Spleen (tissue), 11 donors: ENCODE measurements at regions not wholly inside any gene's neighbourhood (a gene's known extent, or its start where the extent isn't known, plus 50 kb on each side); places are given as distances from the start of the nearest gene placed in this dataset.

ENCODE experiments used
- DNase-seq: peaks from one replicate; pipeline ENCODE4 v3.0.0-alpha.2; 2020
- H3K27ac ChIP-seq, 8 donors: fragments of 200-600 bp; sonication (generic) in 7 of 8; 1 replicate in 4 of 8; 2 replicates in 4 of 8; pipeline versions ENCODE4 v1.5.0 to v1.8.0; 2016 to 2021; ENCODE audit warnings: inconsistent platforms in 4 of 8, mild to moderate bottlenecking in 4 of 8, moderate library complexity in 1 of 8
- H3K27me3 ChIP-seq, 7 donors: fragments of 200-600 bp; sonication (generic) in 6 of 7; replicated peaks in 1 of 7; 1 replicate in 4 of 7; 2 replicates in 3 of 7; pipeline versions ENCODE4 v1.5.0 to v1.8.0; 2016 to 2021; ENCODE audit warnings: inconsistent platforms in 3 of 7, mild to moderate bottlenecking in 1 of 7
- H3K36me3 ChIP-seq, 6 donors: fragments of 200-600 bp; sonication (generic) in 5 of 6; 1 replicate in 4 of 6; 2 replicates in 2 of 6; pipeline versions ENCODE4 v1.5.0 to v1.8.0; 2016 to 2021; ENCODE audit warnings: inconsistent platforms in 2 of 6
- H3K4me1 ChIP-seq, 6 donors: fragments of 200-600 bp; sonication (generic) in 5 of 6; 1 replicate in 3 of 6; 2 replicates in 3 of 6; pipeline versions ENCODE4 v1.5.0 to v1.8.0; 2016 to 2021; ENCODE audit warnings: inconsistent platforms in 3 of 6
- H3K4me3 ChIP-seq, 8 donors: fragments of 200-600 bp; sonication (generic) in 7 of 8; 1 replicate in 4 of 8; 2 replicates in 4 of 8; pipeline versions ENCODE4 v1.5.0 to v1.8.0; 2016 to 2021; ENCODE audit warnings: inconsistent platforms in 4 of 8, mild to moderate bottlenecking in 4 of 8, moderate library complexity in 2 of 8
- H3K9me3 ChIP-seq, 8 donors: fragments of 200-600 bp; sonication (generic) in 7 of 8; 1 replicate in 4 of 8; 2 replicates in 4 of 8; pipeline versions ENCODE4 v1.5.0 to v1.8.0; 2016 to 2021; ENCODE audit warnings: inconsistent platforms in 4 of 8
- POLR2A ChIP-seq, 3 donors: fragments of 450-650 bp; IDR thresholded peaks; one replicate each; pipeline ENCODE4 v1.5.1; 2017; ENCODE audit warnings: antibody characterized with exemption in 3 of 3, mild to moderate bottlenecking in 1 of 3
- POLR2AphosphoS5 ChIP-seq, 3 donors: sonication (generic); formaldehyde crosslinking; IDR thresholded peaks; one replicate each; pipeline ENCODE4 v1.5.1; 2017; ENCODE audit warnings: antibody characterized with exemption in 3 of 3
- WGBS, 5 donors: extraction: QIAGEN DNeasy Blood & Tissue Kit in 3 of 5; methylation state at CpG; one replicate each; pipeline versions ENCODE4 v1.1.5 to v1.1.7; 2013 to 2018; 5-methylcytosine and 5-hydroxymethylcytosine counted together
- intact Hi-C: fragments of 100-400 bp; cut with DNase I; formaldehyde crosslinking; loops from one replicate; pipeline ENCODE4 v1.15.0; 2023; ENCODE audit warnings: low total_unique reads
- TF ChIP-seq, protein P1 (sequence below), 11 experiments: fragments of 200-600 bp in 7 of 11; fragments of 450-650 bp in 4 of 11; sonication (generic) in 4 of 11; IDR thresholded peaks in 8 of 11; conservative IDR thresholded peaks in 3 of 11; 1 replicate in 7 of 11; 2 replicates in 4 of 11; pipeline versions ENCODE4 v1.4.0 to v1.8.0; 2016 to 2021; ENCODE audit warnings: antibody characterized with exemption in 11 of 11, inconsistent platforms in 4 of 11, mild to moderate bottlenecking in 1 of 11
- donor health status: healthy with polysubstance abuse.
- donor health status: DM: no; HTN: no; CAD: no; lungs with moderate emphysema.
- donor health status: DM: no; HTN: no; CAD: no.
- donor health status: Bipolar disorder and iron deficiency.
- donor health status: healthy.
- donor health status: DM: no; HTN: no; CAD: no.
- donor health status: DM: yes; HTN: yes; CAD: no.

DNA sequence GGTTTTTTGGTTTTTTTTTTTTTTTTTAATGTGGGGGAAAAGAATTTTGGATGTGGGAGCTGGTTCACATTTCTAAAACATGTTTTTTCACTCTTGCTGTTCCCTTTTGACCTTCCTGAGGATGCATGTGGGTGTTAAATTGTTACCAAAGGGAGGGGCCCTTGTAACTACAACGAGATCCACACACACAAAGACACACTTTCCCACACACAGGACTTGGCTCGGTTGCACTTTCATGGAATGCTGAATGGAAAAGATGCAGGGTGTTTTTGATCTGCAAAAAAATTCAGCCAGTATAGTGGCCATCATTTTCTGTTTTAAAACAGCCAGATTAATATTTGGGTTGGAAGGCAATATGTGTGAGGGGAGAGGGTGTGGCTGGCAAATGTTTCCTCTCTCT lies 576.9 kb downstream of the EBF1 start:
- Histone ChIP-seq H3K36me3 (no peaks in the 10 kb centered on the region), H3K27me3 (no peaks in the 10 kb centered on the region), H3K4me3 (no peak overlapping the region), H3K4me1 (no peaks in the 10 kb centered on the region), H3K27ac (no peak overlapping the region), H3K9me3 (no peaks in the 10 kb centered on the region)
- TF ChIP-seq POLR2AphosphoS5 (IDR thresholded peaks at IDR 0.05) (no peak), POLR2A (IDR thresholded peaks at IDR 0.05) (no peak)
- TF ChIP-seq, protein P1, sequence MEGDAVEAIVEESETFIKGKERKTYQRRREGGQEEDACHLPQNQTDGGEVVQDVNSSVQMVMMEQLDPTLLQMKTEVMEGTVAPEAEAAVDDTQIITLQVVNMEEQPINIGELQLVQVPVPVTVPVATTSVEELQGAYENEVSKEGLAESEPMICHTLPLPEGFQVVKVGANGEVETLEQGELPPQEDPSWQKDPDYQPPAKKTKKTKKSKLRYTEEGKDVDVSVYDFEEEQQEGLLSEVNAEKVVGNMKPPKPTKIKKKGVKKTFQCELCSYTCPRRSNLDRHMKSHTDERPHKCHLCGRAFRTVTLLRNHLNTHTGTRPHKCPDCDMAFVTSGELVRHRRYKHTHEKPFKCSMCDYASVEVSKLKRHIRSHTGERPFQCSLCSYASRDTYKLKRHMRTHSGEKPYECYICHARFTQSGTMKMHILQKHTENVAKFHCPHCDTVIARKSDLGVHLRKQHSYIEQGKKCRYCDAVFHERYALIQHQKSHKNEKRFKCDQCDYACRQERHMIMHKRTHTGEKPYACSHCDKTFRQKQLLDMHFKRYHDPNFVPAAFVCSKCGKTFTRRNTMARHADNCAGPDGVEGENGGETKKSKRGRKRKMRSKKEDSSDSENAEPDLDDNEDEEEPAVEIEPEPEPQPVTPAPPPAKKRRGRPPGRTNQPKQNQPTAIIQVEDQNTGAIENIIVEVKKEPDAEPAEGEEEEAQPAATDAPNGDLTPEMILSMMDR (IDR thresholded peaks at IDR 0.05 in 8 of 11, conservative IDR thresholded peaks at IDR 0.05 in 3 of 11), result no peak
- no peak for DNase-seq
- intact Hi-C loops, result no loop called here
- 25 to 41% (median 35%) methylated on average over 2 of the region's 2 CpGs for WGBS, 5 donors

DNA sequence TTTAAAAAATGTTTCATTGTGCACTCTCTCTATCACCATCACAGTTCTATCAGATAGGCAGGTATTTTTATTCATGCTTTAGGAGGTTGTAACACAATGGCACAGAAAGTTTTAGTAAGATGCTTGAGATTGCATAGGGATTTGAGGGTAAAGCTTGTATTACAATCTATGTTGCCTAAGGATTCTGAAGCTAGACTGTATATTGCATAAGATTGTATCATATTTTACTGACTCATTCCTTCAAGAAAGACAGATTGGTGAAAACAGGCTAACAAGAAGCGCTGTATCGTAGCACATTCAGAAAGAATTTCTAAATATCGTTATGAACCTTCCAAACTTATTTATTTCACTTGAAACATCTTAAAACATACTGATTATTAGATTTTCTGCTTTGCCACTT lies 577.7 kb downstream of the EBF1 start:
- TF ChIP-seq POLR2A (IDR thresholded peaks at IDR 0.05), result no peak
- no peak for TF ChIP-seq POLR2AphosphoS5 (IDR thresholded peaks at IDR 0.05)
- TF ChIP-seq, protein P1 (IDR thresholded peaks at IDR 0.05 in 8 of 11, conservative IDR thresholded peaks at IDR 0.05 in 3 of 11), result no peak
- Histone ChIP-seq H3K4me3 (no peak overlapping the region), H3K27ac (no peak overlapping the region), H3K27me3 (no peaks in the 10 kb centered on the region), H3K4me1 (no peaks in the 10 kb centered on the region), H3K9me3 (no peaks in the 10 kb centered on the region), H3K36me3 (no peaks in the 10 kb centered on the region)
- intact Hi-C loops, result no loop called here
- DNase-seq, result no peak
- 75 to 91% (median 84%) methylated on average over 3 of the region's 3 CpGs for WGBS, 5 donors

DNA sequence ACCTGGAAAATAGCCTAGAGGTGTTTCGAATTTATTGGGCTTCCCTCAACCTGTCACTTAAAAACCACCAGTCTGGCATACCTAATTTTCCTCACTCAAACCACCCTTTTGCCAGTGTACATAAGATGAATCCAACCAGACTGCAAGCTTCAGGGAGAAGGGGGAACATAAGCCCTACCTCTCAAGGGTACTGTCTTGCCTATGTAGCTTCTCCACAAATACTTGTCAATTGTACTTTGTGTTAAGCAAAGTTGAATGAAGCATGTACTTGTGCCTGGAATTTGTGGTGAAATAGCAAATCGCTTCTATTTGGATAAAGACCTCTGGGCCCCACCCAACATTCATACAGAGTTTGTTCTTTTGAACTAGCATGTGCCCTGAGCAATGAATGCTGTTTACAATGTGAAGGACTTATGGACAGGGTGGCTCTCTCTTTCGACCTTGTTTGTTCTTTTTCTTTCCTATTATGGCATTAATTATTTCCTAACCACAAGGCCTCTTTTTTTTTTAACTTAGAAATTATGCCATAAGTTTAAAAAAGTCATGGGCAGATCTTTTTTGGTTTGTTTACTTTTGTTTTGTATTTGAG lies 580.2 kb downstream of the EBF1 start:
- H3K27ac ChIP-seq, result no peak overlapping the region
- no peak for TF ChIP-seq POLR2AphosphoS5 (IDR thresholded peaks at IDR 0.05)
- no peak for TF ChIP-seq POLR2A (IDR thresholded peaks at IDR 0.05)
- TF ChIP-seq, protein P1 (IDR thresholded peaks at IDR 0.05 in 8 of 11, conservative IDR thresholded peaks at IDR 0.05 in 3 of 11), result no peak
- no peak overlapping the region for H3K4me3 ChIP-seq
- no peaks in the 10 kb centered on the region for H3K36me3 ChIP-seq
- 68 to 85% (median 77%) methylated on average over 3 of the region's 3 CpGs for WGBS, 5 donors
- intact Hi-C loops, result no loop called here
- no peaks in the 10 kb centered on the region for H3K9me3 ChIP-seq
- DNase-seq, result no peak
- H3K27me3 ChIP-seq, result no peaks in the 10 kb centered on the region
- peaks cover 0 to 3% (median 0%) of the 10 kb centered on the region in 6 donors for H3K4me1 ChIP-seq

DNA sequence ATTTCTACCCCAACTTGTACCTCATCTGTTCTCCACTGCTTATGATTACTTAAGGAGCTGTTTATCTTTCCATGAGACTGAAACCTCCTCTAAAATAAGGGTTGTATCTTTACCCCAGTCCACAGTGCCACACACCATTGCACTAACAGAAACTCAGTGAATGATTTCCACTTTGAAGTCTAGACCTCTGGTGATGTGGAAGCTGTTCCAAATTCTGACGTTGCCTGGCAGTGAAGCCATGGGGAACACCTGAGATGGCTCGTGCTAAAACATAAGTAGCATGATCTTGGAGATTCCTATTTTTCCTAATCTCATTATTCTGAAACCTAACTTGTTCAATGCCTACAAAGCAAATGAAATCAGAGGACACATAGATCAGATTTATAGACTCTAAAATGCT lies 583.2 kb downstream of the EBF1 start:
- Histone ChIP-seq H3K9me3 (no peaks in the 10 kb centered on the region), H3K27ac (no peak overlapping the region), H3K36me3 (no peaks in the 10 kb centered on the region), H3K4me3 (no peak overlapping the region), H3K27me3 (no peaks in the 10 kb centered on the region), H3K4me1 (peaks cover 3 to 33% (median 27%) of the 10 kb centered on the region in 6 donors)
- intact Hi-C loops, result no loop called here
- no peak for DNase-seq
- no peak for TF ChIP-seq POLR2A (IDR thresholded peaks at IDR 0.05)
- no peak for TF ChIP-seq POLR2AphosphoS5 (IDR thresholded peaks at IDR 0.05)
- TF ChIP-seq, protein P1 (IDR thresholded peaks at IDR 0.05 in 8 of 11, conservative IDR thresholded peaks at IDR 0.05 in 3 of 11), result no peak
- 59 to 83% (median 76%) methylated on average over 2 of the region's 2 CpGs for WGBS, 5 donors
